HCT116 (cell line): ENCODE measurements at regions not wholly inside any gene's neighbourhood (a gene's known extent, or its start where the extent isn't known, plus 50 kb on each side); places are given as distances from the start of the nearest gene placed in this dataset.

Experiments
- ATF3 ChIP-seq: IDR thresholded peaks from 2 replicates; pipeline ENCODE4 v1.6.1; 2012
- CTCF ChIP-seq, 3 experiments: fragments of 200-600 bp in 1 of 3; sonication (generic) in 1 of 3; IDR thresholded peaks in 2 of 3; conservative IDR thresholded peaks in 1 of 3; 2 replicates each; pipeline ENCODE4 v1.5.1; 2012 to 2017; ENCODE audit warnings: low read depth in 2 of 3, low read length in 2 of 3, antibody characterized with exemption in 1 of 3, borderline replicate concordance in 1 of 3, control low read depth in 1 of 3, mild to moderate bottlenecking in 1 of 3, mixed read lengths in 1 of 3, mixed run types in 1 of 3, moderate library complexity in 1 of 3; ENCODE audit not compliant: insufficient read depth in 1 of 3
- EGR1 ChIP-seq: IDR thresholded peaks from 2 replicates; pipeline ENCODE4 v1.6.1; 2012; ENCODE audit warnings: low read depth
- EZH2phosphoT487 ChIP-seq: fragments of 200-600 bp; IDR thresholded peaks from 2 replicates; pipeline ENCODE4 v1.6.1; 2018; ENCODE audit warnings: antibody characterized with exemption, borderline replicate concordance
- MAX ChIP-seq: IDR thresholded peaks from 2 replicates; pipeline ENCODE4 v1.6.1; 2012

- TF ChIP-seq EGR1 (no peak), CTCF (IDR thresholded peaks at IDR 0.05 in 2 of 3, conservative IDR thresholded peaks at IDR 0.05 in 1 of 3; ENCODE audit: borderline replicate concordance in 1 of 3, insufficient read depth in 1 of 3, low read depth in 2 of 3, low read length in 2 of 3) (no peak), MAX (no peak), ATF3 (no peak), EZH2phosphoT487 (no peak)
Measured at GRCh38 chr2:16225545-16225944, 285.2 kb downstream of the MYCN start.
